GM10266 (cell line): ENCODE measurements at regions not wholly inside any gene's neighbourhood (a gene's known extent, or its start where the extent isn't known, plus 50 kb on each side); places are given as distances from the start of the nearest gene placed in this dataset.

Experiments used
- DNase-seq: peaks from one replicate; pipeline ENCODE4 v3.0.0; 2012; ENCODE audit errors: extremely low spot score
- CTCF ChIP-seq: IDR thresholded peaks from 2 replicates; pipeline ENCODE4 v1.5.1; 2012; ENCODE audit warnings: mild to moderate bottlenecking, low read depth; ENCODE audit not compliant: control insufficient read depth, insufficient read depth; ENCODE audit errors: missing control alignments

- DNase-seq: no peak
- TF ChIP-seq CTCF: no peak
These were observed 319.6 kb upstream of the E2F7 start for GRCh38 chr12:77384941-77385340.

GRCh38 chr12:77382096-77382742 is 316.9 kb upstream of the E2F7 start:
- DNase-seq: no peak
- no peak for TF ChIP-seq CTCF

GRCh38 chr12:77377622-77378021 is 312.3 kb upstream of the E2F7 start:
- DNase-seq: no peak

GRCh38 chr12:77377116-77377515 is 311.7 kb upstream of the E2F7 start:
- DNase-seq: no peak
- TF ChIP-seq CTCF: no peak

More at GRCh38 chr12:77377622-77378021, 312.3 kb upstream of the E2F7 start:
- TF ChIP-seq CTCF: no peak

- TF ChIP-seq CTCF: no peak
These were observed 309.3 kb upstream of the E2F7 start for GRCh38 chr12:77374673-77375072.

GRCh38 chr12:77372494-77372893 is 307.1 kb upstream of the E2F7 start:
- TF ChIP-seq CTCF: no peak
- DNase-seq: no peak

More at GRCh38 chr12:77374673-77375072, 309.3 kb upstream of the E2F7 start:
- DNase-seq: no peak

GRCh38 chr12:77372026-77372425 is 306.7 kb upstream of the E2F7 start:
- no peak for TF ChIP-seq CTCF
- DNase-seq: no peak
